ENCODE measurements at regions not wholly inside any gene's neighbourhood (a gene's known extent, or its start where the extent isn't known, plus 50 kb on each side); places are given as distances from the start of the nearest gene placed in this dataset.

DNA sequence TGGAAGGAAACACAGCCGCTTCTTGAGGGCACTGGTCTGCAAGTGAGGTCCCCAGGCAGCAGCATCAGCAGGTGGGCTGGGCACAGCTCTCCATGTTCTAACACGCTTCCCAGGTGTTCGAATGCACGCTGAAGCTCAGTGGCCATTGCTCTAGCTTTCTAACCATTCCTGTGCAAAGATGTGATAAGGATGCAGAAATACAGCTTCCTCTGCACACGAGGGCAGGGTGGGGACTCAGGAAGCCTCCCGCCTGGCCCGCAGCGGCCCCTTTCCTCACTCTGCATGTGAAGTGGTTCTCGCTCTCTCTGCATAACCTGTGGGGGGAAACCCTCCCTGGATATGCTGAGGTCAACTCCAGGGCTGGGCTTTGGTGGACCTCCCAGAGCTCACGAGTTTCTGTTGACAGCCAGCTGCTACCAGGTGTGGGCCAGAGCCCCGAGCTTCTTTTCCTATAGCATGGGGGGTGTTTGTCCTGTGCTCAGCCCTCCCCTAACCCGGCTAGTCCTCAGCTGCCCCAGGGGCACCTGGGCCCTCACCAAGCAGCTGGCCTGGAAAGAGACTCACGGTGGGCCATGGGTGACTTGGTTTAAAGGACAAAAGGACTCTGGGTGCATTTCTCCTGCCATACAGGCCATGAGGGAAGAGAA is 168.2 kb downstream of the TEX29 start:
- TF ChIP-seq, protein P1, sequence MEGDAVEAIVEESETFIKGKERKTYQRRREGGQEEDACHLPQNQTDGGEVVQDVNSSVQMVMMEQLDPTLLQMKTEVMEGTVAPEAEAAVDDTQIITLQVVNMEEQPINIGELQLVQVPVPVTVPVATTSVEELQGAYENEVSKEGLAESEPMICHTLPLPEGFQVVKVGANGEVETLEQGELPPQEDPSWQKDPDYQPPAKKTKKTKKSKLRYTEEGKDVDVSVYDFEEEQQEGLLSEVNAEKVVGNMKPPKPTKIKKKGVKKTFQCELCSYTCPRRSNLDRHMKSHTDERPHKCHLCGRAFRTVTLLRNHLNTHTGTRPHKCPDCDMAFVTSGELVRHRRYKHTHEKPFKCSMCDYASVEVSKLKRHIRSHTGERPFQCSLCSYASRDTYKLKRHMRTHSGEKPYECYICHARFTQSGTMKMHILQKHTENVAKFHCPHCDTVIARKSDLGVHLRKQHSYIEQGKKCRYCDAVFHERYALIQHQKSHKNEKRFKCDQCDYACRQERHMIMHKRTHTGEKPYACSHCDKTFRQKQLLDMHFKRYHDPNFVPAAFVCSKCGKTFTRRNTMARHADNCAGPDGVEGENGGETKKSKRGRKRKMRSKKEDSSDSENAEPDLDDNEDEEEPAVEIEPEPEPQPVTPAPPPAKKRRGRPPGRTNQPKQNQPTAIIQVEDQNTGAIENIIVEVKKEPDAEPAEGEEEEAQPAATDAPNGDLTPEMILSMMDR (IDR thresholded peaks at IDR 0.05; ENCODE audit: insufficient read depth, low read depth, low read length): no peak
- TF ChIP-seq EZH2 (IDR thresholded peaks at IDR 0.05; ENCODE audit: insufficient read depth, low read length): no peak
